H1 (cell line): ENCODE measurements at regions not wholly inside any gene's neighbourhood (a gene's known extent, or its start where the extent isn't known, plus 50 kb on each side); places are given as distances from the start of the nearest gene placed in this dataset.

ENCODE experiments used
- RNF2 ChIP-seq: fragments of 200-900, 300-1000 bp; sonication (generic); IDR thresholded peaks from 2 replicates; pipeline ENCODE4 v1.7.1; 2016; ENCODE audit warnings: borderline replicate concordance, low read depth, mild to moderate bottlenecking, antibody characterized with exemption, low read length; ENCODE audit not compliant: poor library complexity, severe bottlenecking; ENCODE audit errors: missing control alignments
- TF ChIP-seq, protein P1 (sequence below), 3 experiments: IDR thresholded peaks; 1 replicate in 2 of 3; 2 replicates in 1 of 3; pipeline versions ENCODE4 v1.5.1 to v1.6.1; 2011; ENCODE audit warnings: low read length in 3 of 3, mild to moderate bottlenecking in 3 of 3, inconsistent platforms in 2 of 3, low read depth in 1 of 3, moderate library complexity in 1 of 3; ENCODE audit not compliant: insufficient read depth in 1 of 3; ENCODE audit errors: control extremely low read depth in 1 of 3

DNA sequence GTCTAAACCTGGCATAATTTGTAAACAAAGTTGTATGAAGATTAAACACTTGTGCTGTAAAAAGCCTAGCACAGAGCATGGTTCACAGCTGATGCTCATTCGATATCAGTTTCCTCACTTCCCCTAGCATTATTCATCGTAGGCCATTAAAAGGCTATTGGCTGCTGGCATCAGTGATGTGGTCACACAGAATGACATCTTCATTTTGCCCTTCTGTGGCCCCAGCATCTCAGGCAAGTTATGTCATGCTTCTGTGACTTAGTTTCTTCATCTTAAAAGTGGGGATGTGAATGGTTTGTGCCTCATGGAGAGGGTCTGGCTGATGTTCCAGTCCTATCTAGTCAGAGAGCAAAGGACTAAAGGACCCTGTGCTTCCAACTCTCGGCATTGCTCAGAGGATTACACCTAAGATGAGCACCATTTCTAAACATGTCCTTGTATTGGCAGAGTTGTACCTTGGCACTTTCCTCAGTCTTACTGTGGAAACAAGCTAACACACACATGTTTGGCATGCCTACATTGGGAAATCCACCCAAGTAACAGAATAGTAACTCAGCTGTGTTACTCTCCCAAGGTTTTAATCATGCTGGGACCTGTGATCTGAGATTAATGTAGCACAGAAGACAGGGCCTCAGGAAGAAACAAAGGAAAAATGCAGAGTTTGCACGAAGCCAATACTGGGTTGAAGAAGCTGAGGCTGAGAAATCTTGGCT, 83.5 kb upstream of the OR9Q1 start (continued):
- TF ChIP-seq RNF2 = no peak
- TF ChIP-seq, protein P1, sequence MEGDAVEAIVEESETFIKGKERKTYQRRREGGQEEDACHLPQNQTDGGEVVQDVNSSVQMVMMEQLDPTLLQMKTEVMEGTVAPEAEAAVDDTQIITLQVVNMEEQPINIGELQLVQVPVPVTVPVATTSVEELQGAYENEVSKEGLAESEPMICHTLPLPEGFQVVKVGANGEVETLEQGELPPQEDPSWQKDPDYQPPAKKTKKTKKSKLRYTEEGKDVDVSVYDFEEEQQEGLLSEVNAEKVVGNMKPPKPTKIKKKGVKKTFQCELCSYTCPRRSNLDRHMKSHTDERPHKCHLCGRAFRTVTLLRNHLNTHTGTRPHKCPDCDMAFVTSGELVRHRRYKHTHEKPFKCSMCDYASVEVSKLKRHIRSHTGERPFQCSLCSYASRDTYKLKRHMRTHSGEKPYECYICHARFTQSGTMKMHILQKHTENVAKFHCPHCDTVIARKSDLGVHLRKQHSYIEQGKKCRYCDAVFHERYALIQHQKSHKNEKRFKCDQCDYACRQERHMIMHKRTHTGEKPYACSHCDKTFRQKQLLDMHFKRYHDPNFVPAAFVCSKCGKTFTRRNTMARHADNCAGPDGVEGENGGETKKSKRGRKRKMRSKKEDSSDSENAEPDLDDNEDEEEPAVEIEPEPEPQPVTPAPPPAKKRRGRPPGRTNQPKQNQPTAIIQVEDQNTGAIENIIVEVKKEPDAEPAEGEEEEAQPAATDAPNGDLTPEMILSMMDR (IDR thresholded peaks at IDR 0.05; ENCODE audit: control extremely low read depth in 1 of 3, insufficient read depth in 1 of 3, low read depth in 1 of 3, low read length in 3 of 3) = no peak
